Loucy (cell line): ENCODE measurements at regions not wholly inside any gene's neighbourhood (a gene's known extent, or its start where the extent isn't known, plus 50 kb on each side); places are given as distances from the start of the nearest gene placed in this dataset.

Experiments
- H2AFZ ChIP-seq: fragments of 200-600 bp; sonication (generic); 2 replicates; pipeline ENCODE4 v1.6.0; 2016; ENCODE audit warnings: antibody characterized with exemption, mild to moderate bottlenecking, low read length, moderate library complexity
- H3F3A ChIP-seq: fragments of 200-600 bp; 2 replicates; pipeline ENCODE4 v1.6.0; 2016; ENCODE audit warnings: antibody characterized with exemption, low read depth, mild to moderate bottlenecking
- H3K27me3 ChIP-seq: fragments of 200-600 bp; sonication (generic); 2 replicates; pipeline ENCODE4 v1.6.1; 2014; ENCODE audit warnings: low read length, mild to moderate bottlenecking; ENCODE audit not compliant: insufficient read depth, poor library complexity, severe bottlenecking
- H3K36me3 ChIP-seq: fragments of 200-600 bp; sonication (generic); 2 replicates; pipeline ENCODE4 v1.6.1; 2016; ENCODE audit warnings: low read length; ENCODE audit not compliant: insufficient read depth
- H3K4me1 ChIP-seq: fragments of 200-600 bp; sonication (generic); 2 replicates; pipeline ENCODE4 v1.5.1; 2014; ENCODE audit warnings: low read length, mild to moderate bottlenecking; ENCODE audit not compliant: insufficient read depth, poor library complexity, severe bottlenecking
- H3K4me2 ChIP-seq: fragments of 200-600 bp; sonication (generic); 2 replicates; pipeline ENCODE4 v1.6.0; 2014; ENCODE audit warnings: antibody characterized with exemption, low read length, low read depth, mild to moderate bottlenecking; ENCODE audit not compliant: poor library complexity, severe bottlenecking
- H3K4me3 ChIP-seq: fragments of 200-600 bp; sonication (generic); 2 replicates; pipeline ENCODE4 v1.5.1; 2014; ENCODE audit warnings: low read length, mild to moderate bottlenecking, mixed read lengths; ENCODE audit not compliant: poor library complexity, severe bottlenecking
- H3K79me2 ChIP-seq: fragments of 200-600 bp; sonication (generic); 2 replicates; pipeline ENCODE4 v1.6.1; 2014; ENCODE audit warnings: low read length; ENCODE audit not compliant: insufficient read depth
- H3K9ac ChIP-seq: fragments of 200-600 bp; sonication (generic); 2 replicates; pipeline ENCODE4 v1.6.0; 2014; ENCODE audit warnings: mild to moderate bottlenecking, low read depth, low read length, moderate library complexity; ENCODE audit not compliant: poor library complexity, severe bottlenecking
- H3K9me2 ChIP-seq: fragments of 200-600 bp; sonication (generic); replicated peaks from 2 replicates; pipeline ENCODE4 v1.6.1; 2016; ENCODE audit warnings: low read depth, low read length, mixed read lengths
- H3K9me3 ChIP-seq: fragments of 200-600 bp; sonication (generic); 2 replicates; pipeline ENCODE4 v1.6.1; 2014; ENCODE audit warnings: mild to moderate bottlenecking, antibody characterized with exemption, low read length, low read depth; ENCODE audit not compliant: insufficient read depth
- H4K20me1 ChIP-seq: fragments of 200-600 bp; sonication (generic); 2 replicates; pipeline ENCODE4 v1.6.0; 2014; ENCODE audit warnings: antibody characterized with exemption, low read length, mild to moderate bottlenecking; ENCODE audit not compliant: insufficient read depth, poor library complexity, severe bottlenecking
- CTCF ChIP-seq: fragments of 200-600 bp; sonication (generic); conservative IDR thresholded peaks from 2 replicates; pipeline ENCODE4 v1.5.1; 2014; ENCODE audit warnings: mild to moderate bottlenecking, antibody characterized with exemption, low read length
- EZH2phosphoT487 ChIP-seq: fragments of 200-600 bp; IDR thresholded peaks from 2 replicates; pipeline ENCODE4 v1.6.1; 2018; ENCODE audit warnings: antibody characterized with exemption, mild to moderate bottlenecking, moderate library complexity, borderline replicate concordance

- H3K9me2 ChIP-seq: no peaks in the 10 kb centered on the region
- no peak overlapping the region for H3K4me2 ChIP-seq
- no peak overlapping the region for H3K4me3 ChIP-seq
- no peaks in the 10 kb centered on the region for H3K36me3 ChIP-seq
- H2AFZ ChIP-seq: no peak overlapping the region
- H3K4me1 ChIP-seq: no peaks in the 10 kb centered on the region
- TF ChIP-seq EZH2phosphoT487 (no peak), CTCF (no peak)
- no peak overlapping the region for H3K9ac ChIP-seq
- H3K9me3 ChIP-seq: 0 out of 2 replicates have a peak, but pooled peaks cover 2% of the 10 kb centered on the region
- H3K27me3 ChIP-seq: no peaks in the 10 kb centered on the region
- H3F3A ChIP-seq: no peaks in the 10 kb centered on the region
- no peaks in the 10 kb centered on the region for H4K20me1 ChIP-seq
- no peaks in the 10 kb centered on the region for H3K79me2 ChIP-seq
Observed at GRCh38 chr5:24712947-24713346, 68.2 kb upstream of the CDH10 start.

- Histone ChIP-seq H3K9me3 (0 out of 2 replicates have a peak, but pooled peaks cover 2% of the 10 kb centered on the region), H3K4me2 (no peak overlapping the region), H3K79me2 (no peaks in the 10 kb centered on the region), H3K4me1 (no peaks in the 10 kb centered on the region), H3K9me2 (no peaks in the 10 kb centered on the region), H2AFZ (no peak overlapping the region), H4K20me1 (no peaks in the 10 kb centered on the region), H3K4me3 (no peak overlapping the region), H3K36me3 (no peaks in the 10 kb centered on the region), H3K27me3 (no peaks in the 10 kb centered on the region), H3K9ac (no peak overlapping the region), H3F3A (no peaks in the 10 kb centered on the region)
- TF ChIP-seq EZH2phosphoT487 (no peak), CTCF (no peak)
Observed at GRCh38 chr5:24712047-24712446, 67.3 kb upstream of the CDH10 start.

- Histone ChIP-seq H3K4me2 (no peak overlapping the region), H3K9ac (no peak overlapping the region), H3K9me3 (0 out of 2 replicates have a peak, but pooled peaks cover 2% of the 10 kb centered on the region), H3K4me3 (no peak overlapping the region), H3K27me3 (no peaks in the 10 kb centered on the region), H3K36me3 (no peaks in the 10 kb centered on the region), H3K4me1 (no peaks in the 10 kb centered on the region), H4K20me1 (no peaks in the 10 kb centered on the region), H2AFZ (no peak overlapping the region), H3K79me2 (no peaks in the 10 kb centered on the region), H3F3A (no peaks in the 10 kb centered on the region), H3K9me2 (no peaks in the 10 kb centered on the region)
- no peak for TF ChIP-seq EZH2phosphoT487
Observed at GRCh38 chr5:24703934-24704333, 59.2 kb upstream of the CDH10 start.
